GM12878 (cell line): ENCODE measurements at regions not wholly inside any gene's neighbourhood (a gene's known extent, or its start where the extent isn't known, plus 50 kb on each side); places are given as distances from the start of the nearest gene placed in this dataset.

Source experiments
- BCL11A ChIP-seq: IDR thresholded peaks from 2 replicates; pipeline ENCODE4 v1.6.1; 2011; ENCODE audit warnings: low read depth, low read length
- CTCF ChIP-seq, 3 experiments: IDR thresholded peaks in 2 of 3; conservative IDR thresholded peaks in 1 of 3; 2 replicates each; pipeline ENCODE4 v1.5.1; 2011; ENCODE audit warnings: low read depth in 3 of 3, low read length in 3 of 3, mild to moderate bottlenecking in 3 of 3, control low read depth in 2 of 3, moderate library complexity in 2 of 3, inconsistent platforms in 1 of 3, mixed read lengths in 1 of 3; ENCODE audit not compliant: control insufficient read depth in 2 of 3, insufficient read depth in 1 of 3; ENCODE audit errors: extremely low read depth in 1 of 3
- SMC3 ChIP-seq: IDR thresholded peaks from 2 replicates; pipeline ENCODE4 v1.6.1; 2011; ENCODE audit warnings: low read length, improper control_type of control experiment, borderline replicate concordance
- TAF1 ChIP-seq: IDR thresholded peaks from 2 replicates; pipeline ENCODE4 v1.6.1; 2011; ENCODE audit warnings: mild to moderate bottlenecking, low read depth, low read length, borderline replicate concordance
- TF ChIP-seq, protein P1 (sequence below): IDR thresholded peaks from 2 replicates; pipeline ENCODE4 v1.6.1; 2012; ENCODE audit warnings: mild to moderate bottlenecking, low read depth, low read length

DNA sequence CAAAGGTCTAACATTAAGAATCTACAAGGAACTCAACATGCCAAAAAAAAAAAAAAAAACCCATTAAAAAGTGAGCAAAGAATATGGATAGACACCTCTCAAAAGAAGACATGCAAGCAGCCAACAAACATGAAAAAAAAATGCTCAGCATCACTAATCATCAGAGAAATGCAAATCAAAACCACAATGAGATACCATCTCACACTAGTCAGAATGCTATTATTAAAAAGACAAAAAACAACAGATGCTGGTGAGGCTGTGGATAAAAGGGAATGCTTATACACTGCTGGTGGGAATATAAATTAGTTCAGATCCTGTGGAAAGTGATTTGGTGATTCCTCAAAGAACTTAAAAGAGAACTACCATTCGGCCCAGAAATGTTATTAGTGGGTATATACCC is 257.7 kb upstream of the PLET1 start:
- TF ChIP-seq TAF1: no peak
- TF ChIP-seq BCL11A: no peak
- TF ChIP-seq, protein P1, sequence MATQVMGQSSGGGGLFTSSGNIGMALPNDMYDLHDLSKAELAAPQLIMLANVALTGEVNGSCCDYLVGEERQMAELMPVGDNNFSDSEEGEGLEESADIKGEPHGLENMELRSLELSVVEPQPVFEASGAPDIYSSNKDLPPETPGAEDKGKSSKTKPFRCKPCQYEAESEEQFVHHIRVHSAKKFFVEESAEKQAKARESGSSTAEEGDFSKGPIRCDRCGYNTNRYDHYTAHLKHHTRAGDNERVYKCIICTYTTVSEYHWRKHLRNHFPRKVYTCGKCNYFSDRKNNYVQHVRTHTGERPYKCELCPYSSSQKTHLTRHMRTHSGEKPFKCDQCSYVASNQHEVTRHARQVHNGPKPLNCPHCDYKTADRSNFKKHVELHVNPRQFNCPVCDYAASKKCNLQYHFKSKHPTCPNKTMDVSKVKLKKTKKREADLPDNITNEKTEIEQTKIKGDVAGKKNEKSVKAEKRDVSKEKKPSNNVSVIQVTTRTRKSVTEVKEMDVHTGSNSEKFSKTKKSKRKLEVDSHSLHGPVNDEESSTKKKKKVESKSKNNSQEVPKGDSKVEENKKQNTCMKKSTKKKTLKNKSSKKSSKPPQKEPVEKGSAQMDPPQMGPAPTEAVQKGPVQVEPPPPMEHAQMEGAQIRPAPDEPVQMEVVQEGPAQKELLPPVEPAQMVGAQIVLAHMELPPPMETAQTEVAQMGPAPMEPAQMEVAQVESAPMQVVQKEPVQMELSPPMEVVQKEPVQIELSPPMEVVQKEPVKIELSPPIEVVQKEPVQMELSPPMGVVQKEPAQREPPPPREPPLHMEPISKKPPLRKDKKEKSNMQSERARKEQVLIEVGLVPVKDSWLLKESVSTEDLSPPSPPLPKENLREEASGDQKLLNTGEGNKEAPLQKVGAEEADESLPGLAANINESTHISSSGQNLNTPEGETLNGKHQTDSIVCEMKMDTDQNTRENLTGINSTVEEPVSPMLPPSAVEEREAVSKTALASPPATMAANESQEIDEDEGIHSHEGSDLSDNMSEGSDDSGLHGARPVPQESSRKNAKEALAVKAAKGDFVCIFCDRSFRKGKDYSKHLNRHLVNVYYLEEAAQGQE: no peak
- no peak for TF ChIP-seq CTCF (IDR thresholded peaks at IDR 0.05 in 2 of 3, conservative IDR thresholded peaks at IDR 0.05 in 1 of 3; ENCODE audit: control insufficient read depth in 2 of 3, extremely low read depth in 1 of 3, insufficient read depth in 1 of 3, low read depth in 3 of 3, low read length in 3 of 3)
- TF ChIP-seq SMC3: no peak
